Astrocyte (in vitro differentiated cells and primary cell): ENCODE measurements at regions not wholly inside any gene's neighbourhood (a gene's known extent, or its start where the extent isn't known, plus 50 kb on each side); places are given as distances from the start of the nearest gene placed in this dataset.
"Not testable (repeated sequence)": the region's sequence is repeated elsewhere in the genome, so short reads cannot be mapped to it uniquely, and the experiment has no call there.

Experiments used
- DNase-seq: peaks from one replicate; pipeline ENCODE4 v3.0.0-alpha.2; 2010; ENCODE audit warnings: low read depth
- FAIRE-seq: peaks from 2 replicates; lab custom pipeline; 2011; peaks lifted over from hg19 to GRCh38; lab: Jason Lieb, UNC
- H2AFZ ChIP-seq: 2 replicates; pipeline ENCODE4 v1.6.0; 2012; ENCODE audit warnings: low read depth, low read length, inconsistent platforms
- H3K27ac ChIP-seq: 2 replicates; pipeline ENCODE4 v1.5.1; 2011; ENCODE audit warnings: low read depth, low read length, inconsistent platforms
- H3K27me3 ChIP-seq: 2 replicates; pipeline ENCODE4 v1.6.0; 2011; ENCODE audit warnings: low read length, inconsistent platforms; ENCODE audit not compliant: insufficient read depth
- H3K36me3 ChIP-seq: 2 replicates; pipeline ENCODE4 v1.5.1; 2011; ENCODE audit warnings: low read length, inconsistent platforms; ENCODE audit not compliant: insufficient read depth
- H3K4me1 ChIP-seq: 2 replicates; pipeline ENCODE4 v1.5.1; 2011; ENCODE audit warnings: low read length, inconsistent platforms; ENCODE audit not compliant: insufficient read depth
- H3K4me2 ChIP-seq: 2 replicates; pipeline ENCODE4 v1.6.0; 2012; ENCODE audit warnings: low read length, inconsistent platforms
- H3K4me3 ChIP-seq: 2 replicates; pipeline ENCODE4 v1.5.1; 2011; ENCODE audit warnings: low read depth, mild to moderate bottlenecking, low read length, inconsistent platforms; ENCODE audit not compliant: insufficient read depth
- H3K79me2 ChIP-seq: 2 replicates; pipeline ENCODE4 v1.6.0; 2012; ENCODE audit warnings: mild to moderate bottlenecking, low read length, inconsistent platforms; ENCODE audit not compliant: insufficient read depth
- H3K9ac ChIP-seq: 2 replicates; pipeline ENCODE4 v1.6.0; 2012; ENCODE audit warnings: mild to moderate bottlenecking, low read length, inconsistent platforms
- H3K9me3 ChIP-seq: 2 replicates; pipeline ENCODE4 v1.5.1; 2012; ENCODE audit warnings: low read depth, mild to moderate bottlenecking, low read length, inconsistent platforms; ENCODE audit not compliant: insufficient read depth
- H4K20me1 ChIP-seq: 2 replicates; pipeline ENCODE4 v1.6.0; 2012; ENCODE audit warnings: low read length, inconsistent platforms; ENCODE audit not compliant: insufficient read depth
- H3K27ac Mint-ChIP-seq: one replicate; pipeline ENCODE4 v1.8.0; 2021; ENCODE audit warnings: mild to moderate bottlenecking, mixed read lengths; ENCODE audit not compliant: unreplicated experiment
- H3K27me3 Mint-ChIP-seq: one replicate; pipeline ENCODE4 v1.8.0; 2021; ENCODE audit warnings: low read depth, mixed read lengths; ENCODE audit not compliant: unreplicated experiment
- H3K36me3 Mint-ChIP-seq: one replicate; pipeline ENCODE4 v1.8.0; 2021; ENCODE audit warnings: low read depth, mixed read lengths; ENCODE audit not compliant: unreplicated experiment
- H3K4me1 Mint-ChIP-seq: one replicate; pipeline ENCODE4 v1.8.0; 2021; ENCODE audit warnings: low read depth, mixed read lengths; ENCODE audit not compliant: unreplicated experiment
- H3K4me3 Mint-ChIP-seq: one replicate; pipeline ENCODE4 v1.8.0; 2021; ENCODE audit warnings: mild to moderate bottlenecking, moderate library complexity, mixed read lengths; ENCODE audit not compliant: unreplicated experiment
- H3K9me3 Mint-ChIP-seq: one replicate; pipeline ENCODE4 v1.8.0; 2021; ENCODE audit warnings: mild to moderate bottlenecking, mixed read lengths; ENCODE audit not compliant: unreplicated experiment
- CTCF ChIP-seq: IDR thresholded peaks from 2 replicates; pipeline ENCODE4 v1.5.1; 2011; ENCODE audit warnings: low read depth, mild to moderate bottlenecking, inconsistent platforms, low read length, moderate library complexity; ENCODE audit not compliant: insufficient read depth
- EZH2 ChIP-seq: IDR thresholded peaks from 2 replicates; pipeline ENCODE4 v1.6.1; 2012; ENCODE audit warnings: mild to moderate bottlenecking, low read length, inconsistent platforms; ENCODE audit not compliant: insufficient read depth

GRCh38 chr1:243959998-243960397, 91.1 kb upstream of the ZBTB18 start:
- no peak overlapping the region for H2AFZ ChIP-seq

GRCh38 chr1:243957141-243957540, 93.9 kb upstream of the ZBTB18 start:
- H3K9ac ChIP-seq: no peak overlapping the region
- no peaks in the 10 kb centered on the region for H3K36me3 ChIP-seq
- H3K4me1 ChIP-seq: no peaks in the 10 kb centered on the region
- FAIRE-seq (no peak), DNase-seq (no peak)
- no peaks in the 10 kb centered on the region for H3K27me3 Mint-ChIP-seq
- H3K79me2 ChIP-seq: no peaks in the 10 kb centered on the region
- H3K4me1 Mint-ChIP-seq: peaks cover 13% of the 10 kb centered on the region
- no peaks in the 10 kb centered on the region for H3K9me3 ChIP-seq
- no peak overlapping the region for H3K4me3 ChIP-seq
- H3K36me3 Mint-ChIP-seq: peaks cover 4% of the 10 kb centered on the region
- H3K27me3 ChIP-seq: no peaks in the 10 kb centered on the region
- H3K27ac Mint-ChIP-seq: no peak overlapping the region
- H4K20me1 ChIP-seq: no peaks in the 10 kb centered on the region
- H3K4me2 ChIP-seq: no peak overlapping the region
- no peak overlapping the region for H3K4me3 Mint-ChIP-seq
- no peak overlapping the region for H3K27ac ChIP-seq
- H3K9me3 Mint-ChIP-seq: no peaks in the 10 kb centered on the region
- TF ChIP-seq EZH2 (no peak), CTCF (no peak)
- no peak overlapping the region for H2AFZ ChIP-seq

More at GRCh38 chr1:243959998-243960397, 91.1 kb upstream of the ZBTB18 start:
- H3K4me3 ChIP-seq: no peak overlapping the region
- H3K27ac Mint-ChIP-seq: no peak overlapping the region
- H3K36me3 ChIP-seq: no peaks in the 10 kb centered on the region
- H3K4me1 Mint-ChIP-seq: peaks cover 12% of the 10 kb centered on the region
- H3K4me1 ChIP-seq: no peaks in the 10 kb centered on the region
- H3K9ac ChIP-seq: no peak overlapping the region
- peaks cover 4% of the 10 kb centered on the region for H3K36me3 Mint-ChIP-seq
- H3K79me2 ChIP-seq: no peaks in the 10 kb centered on the region
- no peaks in the 10 kb centered on the region for H3K27me3 Mint-ChIP-seq
- H3K9me3 Mint-ChIP-seq: no peaks in the 10 kb centered on the region
- no peaks in the 10 kb centered on the region for H4K20me1 ChIP-seq
- H3K4me3 Mint-ChIP-seq: no peak overlapping the region
- no peak overlapping the region for H3K27ac ChIP-seq
- no peak for TF ChIP-seq EZH2
- TF ChIP-seq CTCF: no peak
- H3K4me2 ChIP-seq: no peak overlapping the region
- DNase-seq (no peak), FAIRE-seq (no peak)
- H3K9me3 ChIP-seq: no peaks in the 10 kb centered on the region
- no peaks in the 10 kb centered on the region for H3K27me3 ChIP-seq

- no peaks in the 10 kb centered on the region for H3K9me3 Mint-ChIP-seq
- Histone ChIP-seq H3K27me3 (no peaks in the 10 kb centered on the region), H3K79me2 (no peaks in the 10 kb centered on the region), H3K27ac (no peak overlapping the region), H3K9me3 (no peaks in the 10 kb centered on the region), H2AFZ (no peak overlapping the region), H3K4me3 (no peak overlapping the region), H3K9ac (no peak overlapping the region), H4K20me1 (no peaks in the 10 kb centered on the region), H3K4me2 (no peak overlapping the region), H3K36me3 (no peaks in the 10 kb centered on the region), H3K4me1 (no peaks in the 10 kb centered on the region)
- peaks cover 4% of the 10 kb centered on the region for H3K36me3 Mint-ChIP-seq
- no peak overlapping the region for H3K4me3 Mint-ChIP-seq
- FAIRE-seq (no peak), DNase-seq (peak; percentile 31)
- H3K4me1 Mint-ChIP-seq: peaks cover 16% of the 10 kb centered on the region
- H3K27ac Mint-ChIP-seq: no peak overlapping the region
- no peaks in the 10 kb centered on the region for H3K27me3 Mint-ChIP-seq
- no peak for TF ChIP-seq EZH2
Measured at GRCh38 chr1:243956450-243956849, 94.6 kb upstream of the ZBTB18 start.

GRCh38 chr1:243951207-243951606, 99.9 kb upstream of the ZBTB18 start:
- not testable (repeated sequence) for H3K4me1 ChIP-seq

More at GRCh38 chr1:243951207-243951606, 99.9 kb upstream of the ZBTB18 start:
- not testable (repeated sequence) for H3K4me2 ChIP-seq, H3K9ac ChIP-seq, H3K4me3 ChIP-seq, H3K36me3 ChIP-seq, DNase-seq, H3K27me3 Mint-ChIP-seq, FAIRE-seq, H3K4me3 Mint-ChIP-seq, H4K20me1 ChIP-seq, H2AFZ ChIP-seq, H3K9me3 Mint-ChIP-seq, H3K36me3 Mint-ChIP-seq, H3K27me3 ChIP-seq, H3K9me3 ChIP-seq, H3K27ac ChIP-seq, H3K79me2 ChIP-seq, H3K27ac Mint-ChIP-seq
- peaks cover 15% of the 10 kb centered on the region for H3K4me1 Mint-ChIP-seq
